HepG2 (cell line): ENCODE measurements at regions not wholly inside any gene's neighbourhood (a gene's known extent, or its start where the extent isn't known, plus 50 kb on each side); places are given as distances from the start of the nearest gene placed in this dataset.

Experiments used
- ATAC-seq: fragments of 200-7000 bp; cut with Tn5 transposase; 3 replicates; pipeline ENCODE4 v1.9.1; 2020; ENCODE audit warnings: mild to moderate bottlenecking, moderate library complexity
- BruUV-seq: library from RNA; stranded (reverse); fragments of 400-500 nt; replicated peaks from 2 replicates; lab custom pipeline; 2021; lab: Mats Ljungman, UMichigan
- CTCF ChIA-PET: fragments of 300-600 bp; formaldehyde crosslinking; extraction: SDS; loops from one replicate; lab custom pipeline; 2021; ENCODE audit warnings: low total read pairs, inconsistent platforms, low intra/inter-chr PET ratio; lab: Yijun Ruan, JAX
- POLR2A ChIA-PET: fragments of 350-600 bp; sonication (Branson Sonifier 250); formaldehyde crosslinking; loops from one replicate; lab custom pipeline; 2020; ENCODE audit warnings: antibody characterized with exemption, inconsistent platforms; lab: Yijun Ruan, JAX
- DNase-seq: peaks from one replicate; pipeline ENCODE4 v3.0.0-alpha.2; 2015; ENCODE audit warnings: low spot score
- FAIRE-seq: peaks from 3 replicates; lab custom pipeline; 2011; peaks lifted over from hg19 to GRCh38; lab: Jason Lieb, UNC
- H2AFZ ChIP-seq: one replicate; pipeline ENCODE4 v1.6.1; 2011; ENCODE audit warnings: low read length, inconsistent platforms
- H3K27ac ChIP-seq: fragments of 300-600 bp; 3 replicates; pipeline ENCODE4 v1.8.0; 2011; ENCODE audit warnings: mixed run types, mild to moderate bottlenecking, mixed read lengths, low read length, inconsistent platforms; ENCODE audit not compliant: insufficient read depth; ENCODE audit errors: extremely low read length
- H3K27me3 ChIP-seq, 2 experiments: fragments of 200-600 bp in 1 of 2; 2 replicates in 1 of 2; 3 replicates in 1 of 2; pipeline versions ENCODE4 v1.6.0 to v1.8.0; 2011; ENCODE audit warnings: low read length in 2 of 2, mild to moderate bottlenecking in 2 of 2, moderate library complexity in 2 of 2, inconsistent platforms in 1 of 2; ENCODE audit not compliant: insufficient read depth in 2 of 2, control insufficient read depth in 1 of 2
- H3K36me3 ChIP-seq, 2 experiments: fragments of 200-600 bp in 1 of 2; replicated peaks in 1 of 2; 2 replicates in 1 of 2; 3 replicates in 1 of 2; pipeline versions ENCODE4 v1.5.1 to v1.8.0; 2011; ENCODE audit warnings: low read length in 2 of 2, inconsistent platforms in 1 of 2; ENCODE audit not compliant: insufficient read depth in 2 of 2, control insufficient read depth in 1 of 2
- H3K4me1 ChIP-seq: 2 replicates; pipeline ENCODE4 v1.5.1; 2012; ENCODE audit warnings: low read length, inconsistent platforms; ENCODE audit not compliant: insufficient read depth
- H3K4me2 ChIP-seq: 2 replicates; pipeline ENCODE4 v1.6.0; 2011; ENCODE audit warnings: low read depth, low read length, inconsistent platforms
- H3K4me3 ChIP-seq, 3 experiments: fragments of 200-600 bp in 1 of 3; sonication (generic), shearing (Covaris generic) in 1 of 3; replicated peaks in 1 of 3; 2 replicates each; pipeline ENCODE4 v1.5.1; 2011 to 2016; ENCODE audit warnings: low read length in 3 of 3, inconsistent platforms in 2 of 3, low read depth in 2 of 3, mild to moderate bottlenecking in 2 of 3, control low read depth in 1 of 3, mixed read lengths in 1 of 3; ENCODE audit not compliant: insufficient read depth in 1 of 3
- H3K79me2 ChIP-seq: one replicate; pipeline ENCODE4 v1.6.1; 2011; ENCODE audit warnings: low read length, inconsistent platforms; ENCODE audit not compliant: insufficient read depth
- H3K9ac ChIP-seq: 2 replicates; pipeline ENCODE4 v1.6.0; 2011; ENCODE audit warnings: mild to moderate bottlenecking, low read depth, low read length, inconsistent platforms; ENCODE audit not compliant: insufficient read depth
- H3K9me3 ChIP-seq: 2 replicates; pipeline ENCODE4 v1.5.1; 2012; ENCODE audit warnings: mild to moderate bottlenecking, low read length
- H4K20me1 ChIP-seq: 2 replicates; pipeline ENCODE4 v1.6.0; 2011; ENCODE audit warnings: inconsistent platforms, mild to moderate bottlenecking, low read length, moderate library complexity; ENCODE audit not compliant: insufficient read depth
- ARID5B ChIP-seq: IDR thresholded peaks from 2 replicates; pipeline ENCODE4 v1.4.0; 2020; ENCODE audit warnings: mild to moderate bottlenecking, missing genetic modification reagents
- BCL3 ChIP-seq: sonication (generic); formaldehyde crosslinking; IDR thresholded peaks from 2 replicates; pipeline ENCODE4 v1.5.1; 2020; ENCODE audit warnings: mild to moderate bottlenecking, missing genetic modification reagents, moderate library complexity
- BORCS8-MEF2B ChIP-seq: sonication (generic); formaldehyde crosslinking; IDR thresholded peaks from 2 replicates; pipeline ENCODE4 v1.8.0; 2022; ENCODE audit warnings: mild to moderate bottlenecking, missing genetic modification reagents
- BRF2 ChIP-seq: sonication (generic); formaldehyde crosslinking; IDR thresholded peaks from 2 replicates; pipeline ENCODE4 v1.8.1; 2022; ENCODE audit warnings: mild to moderate bottlenecking, missing genetic modification reagents
- FOXP1 ChIP-seq, 2 experiments: fragments of 450-650 bp in 1 of 2; IDR thresholded peaks; 2 replicates each; pipeline ENCODE4 v1.6.1; 2017 to 2018; ENCODE audit warnings: antibody characterized with exemption in 1 of 2
- GABPB1 ChIP-seq: IDR thresholded peaks from 2 replicates; pipeline ENCODE4 v1.6.1; 2016; ENCODE audit warnings: mild to moderate bottlenecking, missing genetic modification reagents, moderate library complexity, missing compliant biosample characterization
- MEF2D ChIP-seq: sonication (generic); formaldehyde crosslinking; IDR thresholded peaks from 2 replicates; pipeline ENCODE4 v1.5.1; 2020; ENCODE audit warnings: mild to moderate bottlenecking, missing genetic modification reagents
- MLLT10 ChIP-seq: sonication (generic); formaldehyde crosslinking; IDR thresholded peaks from 2 replicates; pipeline ENCODE4 v1.4.0; 2020; ENCODE audit warnings: missing genetic modification reagents
- SNAPC2 ChIP-seq: sonication (generic); formaldehyde crosslinking; IDR thresholded peaks from 2 replicates; pipeline ENCODE4 v1.8.1; 2022; ENCODE audit warnings: mild to moderate bottlenecking, missing genetic modification reagents
- SP4 ChIP-seq: sonication (generic); formaldehyde crosslinking; IDR thresholded peaks from 2 replicates; pipeline ENCODE4 v1.8.1; 2023; ENCODE audit warnings: mild to moderate bottlenecking, missing genetic modification reagents
- SRF ChIP-seq: IDR thresholded peaks from 2 replicates; pipeline ENCODE4 v1.6.1; 2011; ENCODE audit warnings: mild to moderate bottlenecking, low read depth, low read length, moderate library complexity
- ZIK1 ChIP-seq: sonication (generic); formaldehyde crosslinking; IDR thresholded peaks from 2 replicates; pipeline ENCODE4 v1.5.0; 2020; ENCODE audit warnings: mild to moderate bottlenecking, low read depth, missing genetic modification reagents, borderline replicate concordance
- ZNF101 ChIP-seq: sonication (generic); formaldehyde crosslinking; IDR thresholded peaks from 2 replicates; pipeline ENCODE4 v1.4.0; 2020; ENCODE audit warnings: mild to moderate bottlenecking, low read depth, missing genetic modification reagents, borderline replicate concordance
- ZNF263 ChIP-seq: sonication (generic); formaldehyde crosslinking; IDR thresholded peaks from 2 replicates; pipeline ENCODE4 v1.4.0; 2020; ENCODE audit warnings: missing genetic modification reagents
- ZNF354B ChIP-seq: sonication (generic); formaldehyde crosslinking; IDR thresholded peaks from 2 replicates; pipeline ENCODE4 v1.8.0; 2022; ENCODE audit warnings: mild to moderate bottlenecking, missing genetic modification reagents
- ZNF549 ChIP-seq: sonication (generic); formaldehyde crosslinking; IDR thresholded peaks from 2 replicates; pipeline ENCODE4 v1.5.0; 2020; ENCODE audit warnings: missing genetic modification reagents
- ZSCAN30 ChIP-seq: sonication (generic); formaldehyde crosslinking; IDR thresholded peaks from 2 replicates; pipeline ENCODE4 v1.5.0; 2020; ENCODE audit warnings: mild to moderate bottlenecking, missing genetic modification reagents
- WGBS: methylation state at CpG from one replicate; pipeline ENCODE4 v1.1.6; 2017; ENCODE audit warnings: low lambda C conversion rate; 5-methylcytosine and 5-hydroxymethylcytosine counted together
- in situ Hi-C: cut with HindIII; loops from 2 replicates; pipeline ENCODE4 v1.10.0; 2017; ENCODE audit warnings: low pct_unique_long_range_greater_than_20kb; ENCODE audit not compliant: extremely low pct_ligation_motif_present
- intact Hi-C: fragments of 100-400 bp; cut with micrococcal nuclease; formaldehyde crosslinking; loops from one replicate; pipeline ENCODE4 v1.10.0; 2022; ENCODE audit not compliant: unreplicated experiment

- ATAC-seq = peak; percentile 98
- no peaks in the 10 kb centered on the region for H3K9me3 ChIP-seq
- peak overlapping the region; percentile 84 for H3K4me2 ChIP-seq
- intact Hi-C loops (no loop called here), in situ Hi-C loops (no loop called here)
- no peak overlapping the region for H3K27ac ChIP-seq
- H3K27me3 ChIP-seq = peaks cover 0 to 12% of the 10 kb centered on the region in 2 experiments; a peak in 2 of 5 replicates
- no peak for FAIRE-seq
- no peaks in the 10 kb centered on the region for H3K36me3 ChIP-seq
- BruUV-seq = no TSS peak
- H3K9ac ChIP-seq = peak overlapping the region; percentile 46; the same call in 1 of the 2 replicates
- CTCF ChIA-PET = no interaction called here
- no peak for DNase-seq
- WGBS = 19% methylated on average over 21 of the region's 50 CpGs
- H3K4me3 ChIP-seq = peak overlapping the region; percentile 45 to 72 (median 49); a peak in 4 of 6 replicates
- peaks cover 7% of the 10 kb centered on the region for H3K4me1 ChIP-seq
- no peaks in the 10 kb centered on the region for H4K20me1 ChIP-seq
- H2AFZ ChIP-seq = peak overlapping the region; percentile 54
- H3K79me2 ChIP-seq = no peaks in the 10 kb centered on the region
- POLR2A ChIA-PET = no interaction called here
- TF ChIP-seq BORCS8-MEF2B (CRISPR knock-in tag) (no peak), BCL3 (CRISPR knock-in tag) (no peak), ZNF549 (CRISPR knock-in tag) (no peak), ARID5B (no peak), ZNF263 (CRISPR knock-in tag) (peak; percentile 85), SRF (no peak), ZSCAN30 (CRISPR knock-in tag) (no peak), FOXP1 (IDR thresholded peaks at IDR 0.05) (no peak), FOXP1 (CRISPR knock-in tag; IDR thresholded peaks at IDR 0.05) (no peak), MLLT10 (CRISPR knock-in tag) (no peak), ZIK1 (CRISPR knock-in tag) (no peak), MEF2D (no peak), GABPB1 (CRISPR knock-in tag) (peak; percentile 40; the same call in 1 of the 2 replicates), ZNF354B (CRISPR knock-in tag) (no peak), SNAPC2 (no peak), BRF2 (CRISPR knock-in tag) (no peak), ZNF101 (CRISPR knock-in tag) (no peak), SP4 (CRISPR knock-in tag) (no peak)
These were observed 58.5 kb upstream of the TMPO start for GRCh38 chr12:98456576-98457573.
